Stimulated activated CD8-positive, alpha-beta memory T cell treated with anti-CD3 and anti-CD28 coated beads, Interleukin-4, amount 100 ng/mL, for 4 hours (primary cell): ENCODE measurements at regions not wholly inside any gene's neighbourhood (a gene's known extent, or its start where the extent isn't known, plus 50 kb on each side); places are given as distances from the start of the nearest gene placed in this dataset.

Source experiments
- DNase-seq, 2 donors: peaks; one replicate each; pipeline ENCODE4 v3.0.0-alpha.2; 2020; ENCODE audit warnings: low read depth in 2 of 2, low spot score in 1 of 2

GRCh38 chr9:89765211-89765946 lies 160.6 kb downstream of the GADD45G start:
- DNase-seq = no peak

GRCh38 chr9:89766991-89767390 lies 162.2 kb downstream of the GADD45G start:
- no peak for DNase-seq

GRCh38 chr9:89768051-89768450 lies 163.2 kb downstream of the GADD45G start:
- no peak for DNase-seq

GRCh38 chr9:89768650-89769071 lies 163.8 kb downstream of the GADD45G start:
- no peak for DNase-seq

- no peak for DNase-seq
Observed at GRCh38 chr9:89770531-89771174, 165.8 kb downstream of the GADD45G start.

- DNase-seq = no peak
Observed at GRCh38 chr9:89771205-89771604, 166.4 kb downstream of the GADD45G start.

GRCh38 chr9:89773170-89773569 lies 168.4 kb downstream of the GADD45G start:
- DNase-seq = no peak

GRCh38 chr9:89774858-89775370 lies 170.1 kb downstream of the GADD45G start:
- DNase-seq = no peak

GRCh38 chr9:89775641-89776040 lies 170.8 kb downstream of the GADD45G start:
- no peak for DNase-seq

- no peak for DNase-seq
Observed at GRCh38 chr9:89776795-89777525, 172.1 kb downstream of the GADD45G start.

GRCh38 chr9:89777544-89777943 lies 172.7 kb downstream of the GADD45G start:
- no peak for DNase-seq

GRCh38 chr9:89778100-89779090 lies 173.6 kb downstream of the GADD45G start:
- no peak for DNase-seq

GRCh38 chr9:89779405-89780203 lies 174.8 kb downstream of the GADD45G start:
- DNase-seq = no peak

- no peak for DNase-seq
Observed at GRCh38 chr9:89780959-89781358, 176.1 kb downstream of the GADD45G start.

- no peak for DNase-seq
Observed at GRCh38 chr9:89781838-89782540, 177.2 kb downstream of the GADD45G start.

- no peak for DNase-seq
Observed at GRCh38 chr9:89786655-89787054, 181.8 kb downstream of the GADD45G start.

- DNase-seq = no peak
Observed at GRCh38 chr9:89787595-89787994, 182.8 kb downstream of the GADD45G start.

GRCh38 chr9:89788434-89788833 lies 183.6 kb downstream of the GADD45G start:
- no peak for DNase-seq

GRCh38 chr9:89789922-89790510 lies 185.2 kb downstream of the GADD45G start:
- DNase-seq = no peak
